GM12891 (cell line): ENCODE measurements at regions not wholly inside any gene's neighbourhood (a gene's known extent, or its start where the extent isn't known, plus 50 kb on each side); places are given as distances from the start of the nearest gene placed in this dataset.

Experiments
- POLR2A ChIP-seq: IDR thresholded peaks from 2 replicates; pipeline ENCODE4 v1.6.1; 2011; ENCODE audit warnings: low read depth, low read length, control low read depth
- POLR2AphosphoS5 ChIP-seq: IDR thresholded peaks from 2 replicates; pipeline ENCODE4 v1.6.1; 2011; ENCODE audit warnings: low read depth, low read length, control low read depth
- POU2F2 ChIP-seq: IDR thresholded peaks from 2 replicates; pipeline ENCODE4 v1.6.1; 2011; ENCODE audit warnings: low read depth, mild to moderate bottlenecking, control low read depth, low read length, moderate library complexity
- SPI1 ChIP-seq: IDR thresholded peaks from 2 replicates; pipeline ENCODE4 v1.6.1; 2011; ENCODE audit warnings: low read depth, low read length, control low read depth
- TAF1 ChIP-seq: IDR thresholded peaks from 2 replicates; pipeline ENCODE4 v1.6.1; 2011; ENCODE audit warnings: low read depth, low read length, control low read depth

DNA sequence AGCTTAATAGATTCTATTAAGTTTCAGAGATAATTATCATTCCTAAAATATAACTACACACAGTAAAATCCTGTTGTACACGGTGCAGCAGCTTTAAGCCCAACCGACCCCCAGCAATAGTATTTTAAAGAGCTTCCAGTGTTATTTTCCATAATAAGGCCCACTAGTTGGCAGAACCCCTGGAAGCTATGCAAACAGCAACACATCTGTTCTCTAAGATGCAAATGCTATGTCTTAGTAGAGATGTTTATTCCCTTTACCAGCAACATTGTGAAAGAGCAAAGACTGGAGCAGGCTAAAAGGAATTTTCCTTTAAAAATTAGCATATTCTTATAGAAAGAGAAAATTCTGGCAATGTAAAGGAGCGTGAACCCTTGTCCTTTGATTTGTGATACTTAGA is 819.7 kb upstream of the ALCAM start:
- TF ChIP-seq POLR2A (no peak), POLR2AphosphoS5 (no peak), TAF1 (no peak), POU2F2 (no peak), SPI1 (no peak)
